PC-3 (cell line): ENCODE measurements at regions not wholly inside any gene's neighbourhood (a gene's known extent, or its start where the extent isn't known, plus 50 kb on each side); places are given as distances from the start of the nearest gene placed in this dataset.

Source experiments
- ATAC-seq: fragments of 200-7000 bp; cut with Tn5 transposase; 2 replicates; pipeline ENCODE4 v1.9.1; 2020; ENCODE audit warnings: mild to moderate bottlenecking, moderate library complexity
- BruUV-seq: library from RNA; stranded (reverse); fragments of 400-500 nt; replicated peaks from 2 replicates; lab custom pipeline; 2021; lab: Mats Ljungman, UMichigan
- CTCF ChIA-PET: fragments of 300-600 bp; sonication (Branson Sonifier 250); formaldehyde crosslinking; loops from one replicate; lab custom pipeline; 2022; ENCODE audit warnings: antibody characterized with exemption; lab: Charles Lee
- POLR2A ChIA-PET: fragments of 300-600 bp; sonication (Branson Sonifier 250); formaldehyde crosslinking; loops from one replicate; lab custom pipeline; 2022; ENCODE audit warnings: antibody characterized with exemption; ENCODE audit not compliant: unreplicated experiment; lab: Charles Lee
- DNase-seq: peaks from one replicate; pipeline ENCODE4 v3.0.0-alpha.2; 2015
- H2AFZ ChIP-seq: fragments of 300-600 bp; sonication (generic); 2 replicates; pipeline ENCODE4 v1.6.0; 2016; ENCODE audit warnings: antibody characterized with exemption, low read length
- H3F3A ChIP-seq: fragments of 300-600 bp; sonication (generic); one replicate; pipeline ENCODE4 v1.6.0; 2017; ENCODE audit warnings: antibody characterized with exemption, low read length, control low read depth, mild to moderate bottlenecking; ENCODE audit not compliant: unreplicated experiment
- H3K27ac ChIP-seq: fragments of 300-600 bp; sonication (generic); 2 replicates; pipeline ENCODE4 v1.5.1; 2016; ENCODE audit warnings: mild to moderate bottlenecking, low read length
- H3K27me3 ChIP-seq: fragments of 300-600 bp; sonication (generic); 2 replicates; pipeline ENCODE4 v1.6.1; 2016; ENCODE audit warnings: low read length, mixed read lengths
- H3K36me3 ChIP-seq: fragments of 300-600 bp; sonication (generic); 2 replicates; pipeline ENCODE4 v1.6.1; 2016; ENCODE audit warnings: low read depth, mixed run types, low read length, mixed read lengths
- H3K4me1 ChIP-seq: fragments of 300-600 bp; sonication (generic); 2 replicates; pipeline ENCODE4 v1.5.1; 2016; ENCODE audit warnings: low read length; ENCODE audit not compliant: insufficient read depth
- H3K4me2 ChIP-seq: fragments of 300-600 bp; sonication (generic); 2 replicates; pipeline ENCODE4 v1.6.0; 2016; ENCODE audit warnings: low read length
- H3K4me3 ChIP-seq: fragments of 300-600 bp; sonication (generic); 2 replicates; pipeline ENCODE4 v1.5.1; 2016; ENCODE audit warnings: mild to moderate bottlenecking, low read length, mixed read lengths
- H3K79me2 ChIP-seq: fragments of 300-600 bp; sonication (generic); 2 replicates; pipeline ENCODE4 v1.6.1; 2017; ENCODE audit warnings: low read length, mixed read lengths
- H3K9ac ChIP-seq: fragments of 300-600 bp; sonication (generic); 2 replicates; pipeline ENCODE4 v1.6.0; 2016; ENCODE audit warnings: mild to moderate bottlenecking, low read length
- H3K9me2 ChIP-seq: fragments of 300-600 bp; sonication (generic); replicated peaks from 2 replicates; pipeline ENCODE4 v1.6.1; 2016; ENCODE audit warnings: mixed run types, low read length, mixed read lengths
- H3K9me3 ChIP-seq: fragments of 300-600 bp; sonication (generic); 2 replicates; pipeline ENCODE4 v1.6.1; 2016; ENCODE audit warnings: low read length, mixed read lengths
- H4K20me1 ChIP-seq: fragments of 300-600 bp; sonication (generic); 2 replicates; pipeline ENCODE4 v1.6.1; 2016; ENCODE audit warnings: low read length, mixed read lengths
- CTCF ChIP-seq: fragments of 300-600 bp; sonication (generic); conservative IDR thresholded peaks from 2 replicates; pipeline ENCODE4 v1.5.1; 2017; ENCODE audit warnings: antibody characterized with exemption, low read depth, mild to moderate bottlenecking, low read length
- EZH2 ChIP-seq: fragments of 300-600 bp; sonication (generic); IDR thresholded peaks from one replicate; pipeline ENCODE4 v1.6.1; 2017; ENCODE audit warnings: antibody characterized with exemption, mild to moderate bottlenecking, low read length; ENCODE audit not compliant: unreplicated experiment
- EZH2phosphoT487 ChIP-seq: fragments of 300-600 bp; sonication (generic); IDR thresholded peaks from 2 replicates; pipeline ENCODE4 v1.6.1; 2018; ENCODE audit warnings: mild to moderate bottlenecking, antibody characterized with exemption, low read length, borderline replicate concordance
- intact Hi-C: fragments of 100-400 bp; cut with micrococcal nuclease; formaldehyde crosslinking; loops from 2 replicates; pipeline ENCODE4 v1.9.0; 2023

DNA sequence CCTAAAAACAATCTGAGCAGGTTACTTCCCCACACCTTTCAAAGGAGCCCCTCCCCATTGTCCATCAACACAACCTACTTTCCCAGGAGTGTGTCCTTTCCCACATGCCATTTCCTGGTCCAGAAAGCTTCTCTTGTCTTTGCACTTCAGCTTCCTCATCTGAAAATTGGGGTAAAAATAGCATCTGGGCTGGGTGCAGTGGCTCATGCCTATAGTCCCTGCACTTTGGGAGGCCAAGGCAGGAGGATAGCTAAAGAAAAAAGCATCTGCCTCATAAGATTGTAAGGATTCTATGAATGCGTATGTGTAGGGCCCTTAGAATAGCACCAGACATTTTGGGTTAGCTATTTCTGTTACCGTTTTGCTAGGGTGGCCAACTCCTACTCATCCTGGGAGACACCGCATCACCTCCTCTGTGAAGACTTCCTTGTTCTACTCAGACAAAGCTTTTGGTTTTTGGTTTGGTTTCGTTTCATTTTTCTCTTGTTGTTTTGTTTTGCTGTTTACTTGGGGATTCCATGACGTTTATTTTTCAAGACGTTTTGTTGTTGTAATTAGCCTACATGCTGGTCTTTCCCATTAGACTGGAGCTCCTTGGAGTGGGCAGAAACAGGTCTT is 224.4 kb upstream of the TLE3 start:
- H3K4me3 ChIP-seq: no peak overlapping the region
- no peak overlapping the region for H3K9ac ChIP-seq
- intact Hi-C loops: no loop called here
- H3K27ac ChIP-seq: no peak overlapping the region
- no peaks in the 10 kb centered on the region for H3K9me3 ChIP-seq
- no peak overlapping the region for H2AFZ ChIP-seq
- H3K36me3 ChIP-seq: no peaks in the 10 kb centered on the region
- H3K4me2 ChIP-seq: no peak overlapping the region
- ATAC-seq (no peak), DNase-seq (no peak)
- H3K9me2 ChIP-seq: no peaks in the 10 kb centered on the region
- H3K79me2 ChIP-seq: no peaks in the 10 kb centered on the region
- ChIA-PET CTCF (no interaction called here), POLR2A (no interaction called here)
- TF ChIP-seq CTCF (no peak), EZH2phosphoT487 (no peak), EZH2 (no peak)
- BruUV-seq: no TSS peak
- H4K20me1 ChIP-seq: no peaks in the 10 kb centered on the region
- H3K27me3 ChIP-seq: no peaks in the 10 kb centered on the region
- peaks cover 31% of the 10 kb centered on the region for H3K4me1 ChIP-seq
- no peaks in the 10 kb centered on the region for H3F3A ChIP-seq

GRCh38 chr15:70321172-70321819 is 223.6 kb upstream of the TLE3 start:
- no peak for ATAC-seq
- Histone ChIP-seq H3K4me3 (no peak overlapping the region), H2AFZ (no peak overlapping the region), H3K36me3 (no peaks in the 10 kb centered on the region), H3K27ac (no peak overlapping the region), H3K9me2 (no peaks in the 10 kb centered on the region), H3K4me1 (peaks cover 31% of the 10 kb centered on the region), H3F3A (no peaks in the 10 kb centered on the region), H3K79me2 (no peaks in the 10 kb centered on the region), H4K20me1 (no peaks in the 10 kb centered on the region), H3K9ac (no peak overlapping the region), H3K4me2 (no peak overlapping the region), H3K9me3 (no peaks in the 10 kb centered on the region), H3K27me3 (no peaks in the 10 kb centered on the region)
- POLR2A ChIA-PET: no interaction called here
- TF ChIP-seq CTCF: no peak
- TF ChIP-seq EZH2: no peak
- no peak for TF ChIP-seq EZH2phosphoT487
- BruUV-seq: no TSS peak
- DNase-seq: no peak
- CTCF ChIA-PET: no interaction called here
- intact Hi-C loops: no loop called here

- intact Hi-C loops: no loop called here
- no peaks in the 10 kb centered on the region for H3K79me2 ChIP-seq
- DNase-seq: no peak
- peaks cover 31% of the 10 kb centered on the region for H3K4me1 ChIP-seq
- no peaks in the 10 kb centered on the region for H3K9me3 ChIP-seq
- no peak for ATAC-seq
- no peak overlapping the region for H3K4me3 ChIP-seq
- TF ChIP-seq EZH2 (no peak), CTCF (no peak), EZH2phosphoT487 (no peak)
- H3K27ac ChIP-seq: no peak overlapping the region
- CTCF ChIA-PET: interaction anchor here (0.6 kb wide), 1 partner anchor 496 kb away, joined by 3 read pairs; no protein-coding TSS in a partner anchor
- H3K9ac ChIP-seq: no peak overlapping the region
- H3K4me2 ChIP-seq: no peak overlapping the region
- no peaks in the 10 kb centered on the region for H3K27me3 ChIP-seq
- H3K9me2 ChIP-seq: no peaks in the 10 kb centered on the region
- H4K20me1 ChIP-seq: no peaks in the 10 kb centered on the region
- no TSS peak for BruUV-seq
- POLR2A ChIA-PET: no interaction called here
- H3F3A ChIP-seq: no peaks in the 10 kb centered on the region
- H2AFZ ChIP-seq: no peak overlapping the region
- no peaks in the 10 kb centered on the region for H3K36me3 ChIP-seq
These were observed 222.8 kb upstream of the TLE3 start for GRCh38 chr15:70320482-70320881.
